GM19035 (cell line): ENCODE measurements at regions not wholly inside any gene's neighbourhood (a gene's known extent, or its start where the extent isn't known, plus 50 kb on each side); places are given as distances from the start of the nearest gene placed in this dataset.
"Not testable (repeated sequence)": the region's sequence is repeated elsewhere in the genome, so short reads cannot be mapped to it uniquely, and the experiment has no call there.

Source experiments
- ATAC-seq: cut with Tn5 transposase; IDR thresholded peaks from one replicate; pipeline ENCODE4 v1.9.1; 2021; ENCODE audit not compliant: unreplicated experiment

- not testable (repeated sequence) for ATAC-seq
Observed at GRCh38 chr13:109702030-109702597, 84.3 kb downstream of the IRS2 start.

DNA sequence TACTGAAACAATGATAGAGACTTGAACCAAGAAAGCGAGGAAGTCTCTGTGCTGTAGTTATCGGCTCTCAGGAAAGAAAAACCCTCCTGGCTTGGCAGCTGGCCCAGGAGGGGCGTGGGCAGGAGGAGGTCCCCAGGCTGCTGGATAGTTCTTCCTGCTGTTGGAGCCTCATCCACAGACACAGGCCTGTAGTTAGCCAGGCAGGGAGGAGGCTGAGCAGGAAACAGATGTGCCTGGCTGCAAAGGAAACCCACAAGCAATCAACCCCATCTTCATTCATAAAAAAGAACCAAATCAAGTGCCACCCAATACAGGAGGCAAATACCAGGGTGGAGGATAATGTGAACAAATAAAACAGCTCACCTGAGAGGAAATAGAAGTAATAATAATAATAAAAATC is 86.2 kb downstream of the IRS2 start:
- no peak for ATAC-seq

- no peak for ATAC-seq
Observed at GRCh38 chr13:109699628-109700071, 86.7 kb downstream of the IRS2 start.

DNA sequence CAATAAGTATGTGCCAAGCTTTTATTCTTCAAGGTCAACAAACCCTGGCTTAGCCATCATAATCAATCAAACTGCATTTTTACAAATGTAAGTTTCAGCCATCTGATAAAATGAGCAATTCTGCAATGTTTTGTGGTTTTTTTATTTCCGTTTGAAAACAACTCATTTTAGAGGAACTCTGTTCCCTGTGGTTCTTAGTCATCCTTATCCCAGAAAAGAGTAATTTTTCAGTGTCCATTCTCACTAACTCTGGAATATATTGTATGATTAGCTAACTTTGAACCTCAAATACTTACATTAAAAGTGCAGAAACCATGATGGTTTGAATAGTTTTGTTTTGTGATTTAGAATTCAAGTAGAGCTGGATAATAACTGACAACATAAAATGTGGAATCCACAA is 87.6 kb downstream of the IRS2 start:
- ATAC-seq = no peak

GRCh38 chr13:109697936-109698335 is 88.4 kb downstream of the IRS2 start:
- no peak for ATAC-seq

DNA sequence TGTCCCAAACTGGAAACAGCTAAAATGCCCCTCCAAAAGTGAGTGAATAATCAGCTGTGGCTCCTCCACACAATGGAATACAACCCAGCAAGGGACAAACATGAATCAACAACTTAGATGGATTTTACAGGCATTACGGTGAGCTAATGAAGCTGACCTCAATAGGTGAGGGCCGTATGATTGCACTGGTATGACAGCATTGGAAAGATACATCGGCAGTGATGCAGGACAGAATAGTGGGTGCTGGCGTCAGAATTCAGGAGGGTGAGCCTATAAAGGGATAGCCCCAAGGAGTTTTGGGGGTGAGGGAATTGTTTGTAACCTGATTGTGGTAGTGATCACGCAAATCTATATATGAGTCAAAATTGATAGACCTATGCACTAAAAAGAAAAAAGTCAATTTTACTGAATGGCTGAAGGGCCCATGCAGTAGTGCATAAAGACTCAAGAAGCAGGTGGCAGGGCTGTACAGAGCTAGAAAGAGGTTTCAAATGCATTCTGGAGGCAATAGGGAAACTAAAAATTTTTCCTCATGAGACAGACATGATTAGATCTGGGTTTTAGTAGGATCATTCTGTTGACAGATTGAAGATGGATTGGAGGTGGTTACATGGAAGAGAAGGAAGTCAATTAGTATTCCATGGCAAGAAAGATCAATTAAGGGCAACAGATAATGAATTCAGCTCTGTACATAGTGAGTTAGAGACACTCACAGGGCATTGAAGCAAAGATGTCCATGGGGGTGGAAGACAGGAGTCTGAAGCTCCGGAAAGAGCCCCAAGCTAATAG is 90.8 kb downstream of the IRS2 start:
- ATAC-seq = no peak

GRCh38 chr13:109694972-109695371 is 91.4 kb downstream of the IRS2 start:
- ATAC-seq = no peak

DNA sequence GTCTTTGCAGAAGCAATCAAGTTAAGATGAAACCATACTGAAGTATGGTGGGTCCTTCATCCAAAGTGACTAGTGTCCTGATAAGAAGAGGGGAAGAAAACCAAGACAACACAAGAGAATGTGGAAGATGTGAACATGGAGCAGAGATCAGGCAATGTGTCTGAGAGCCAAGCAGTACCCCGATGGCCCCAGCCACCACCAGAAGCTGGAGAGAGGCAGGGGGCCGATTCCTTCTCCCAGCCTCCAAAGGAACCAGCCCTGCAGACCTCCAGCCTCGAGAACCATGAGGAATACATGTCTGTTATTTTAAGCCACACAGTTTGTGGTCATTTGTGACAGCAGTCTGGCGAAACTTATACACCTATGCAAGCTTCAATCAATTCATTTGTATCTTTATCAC is 93.2 kb downstream of the IRS2 start:
- no peak for ATAC-seq

GRCh38 chr13:109691689-109692088 is 94.7 kb downstream of the IRS2 start:
- no peak for ATAC-seq

- ATAC-seq = no peak
Observed at GRCh38 chr13:109687559-109688448, 98.6 kb downstream of the IRS2 start.

DNA sequence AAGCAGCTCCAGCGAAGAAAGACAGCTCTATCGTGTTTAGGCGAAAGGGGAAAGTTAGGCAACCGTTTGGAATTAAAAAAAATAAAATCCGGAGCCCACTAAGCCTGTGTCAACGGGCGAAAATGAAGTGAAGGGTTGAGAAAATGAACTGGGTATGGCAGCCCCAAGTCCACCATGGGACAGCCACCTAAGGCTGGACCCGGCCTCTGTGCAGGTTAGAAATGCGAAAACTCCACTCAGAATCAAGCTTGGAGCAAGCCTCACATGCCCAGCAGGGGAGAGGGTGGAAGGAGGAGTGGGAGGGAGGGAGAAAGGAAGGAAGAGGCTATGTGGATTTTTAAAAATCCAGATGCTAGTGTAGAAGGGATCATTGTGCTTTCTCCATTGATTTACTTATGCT is 101.2 kb downstream of the IRS2 start:
- ATAC-seq = no peak

- no peak for ATAC-seq
Observed at GRCh38 chr13:109684824-109685202, 101.6 kb downstream of the IRS2 start.

GRCh38 chr13:109684084-109684823 is 102.1 kb downstream of the IRS2 start:
- no peak for ATAC-seq

DNA sequence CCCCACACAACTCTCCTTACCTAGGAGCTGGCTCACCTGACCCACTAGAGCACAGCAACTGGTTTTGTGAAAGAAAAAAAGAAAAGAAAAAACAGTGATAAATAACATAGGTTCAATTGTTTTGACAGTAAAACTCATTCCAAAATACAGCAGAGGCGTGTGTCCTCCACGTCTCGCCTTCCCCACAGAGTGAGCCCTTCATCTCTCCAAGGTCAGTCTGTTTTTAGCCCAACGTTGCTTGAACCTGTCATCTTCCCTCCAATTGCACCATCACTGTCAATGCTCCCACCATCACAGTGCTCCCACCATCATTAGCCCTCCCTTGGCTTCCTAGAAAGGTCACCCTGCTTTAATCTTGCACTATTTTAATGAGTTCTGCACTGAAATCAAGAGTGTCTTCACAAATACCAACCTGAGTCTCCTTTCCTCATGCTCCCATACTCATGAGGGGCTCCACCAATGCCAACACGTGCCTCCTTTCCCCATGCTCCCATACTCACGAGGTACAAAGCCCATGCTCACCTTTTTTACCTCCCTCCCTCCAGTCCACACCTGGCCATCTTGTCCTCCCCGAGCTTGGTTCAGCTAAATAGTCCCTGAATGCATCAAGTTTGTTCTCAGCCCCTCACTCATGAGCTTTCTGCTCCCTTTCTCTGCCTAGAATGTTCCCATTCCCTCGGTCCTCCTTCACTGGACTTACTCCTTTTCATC is 103.7 kb downstream of the IRS2 start:
- no peak for ATAC-seq

GRCh38 chr13:109680930-109681329 is 105.5 kb downstream of the IRS2 start:
- ATAC-seq = no peak

DNA sequence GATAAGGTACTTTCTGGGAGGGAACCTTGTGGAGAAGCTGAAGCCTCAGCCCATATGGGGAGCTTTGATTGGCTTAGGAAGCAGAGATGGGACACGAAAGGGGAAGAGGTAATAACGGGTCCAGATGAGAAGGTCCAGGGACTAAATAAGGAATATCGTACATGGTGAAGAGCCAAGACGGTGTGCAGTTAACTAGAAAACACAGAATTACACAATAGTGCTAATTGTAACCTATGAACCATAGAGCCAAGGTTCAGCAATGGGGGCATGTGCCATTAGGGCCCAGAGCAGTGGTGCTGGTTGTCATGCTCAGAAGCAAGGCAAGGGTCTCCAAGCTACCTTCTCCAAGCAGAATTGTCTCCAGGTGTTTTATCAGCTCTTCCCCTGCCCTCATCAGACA is 106.1 kb downstream of the IRS2 start:
- no peak for ATAC-seq

DNA sequence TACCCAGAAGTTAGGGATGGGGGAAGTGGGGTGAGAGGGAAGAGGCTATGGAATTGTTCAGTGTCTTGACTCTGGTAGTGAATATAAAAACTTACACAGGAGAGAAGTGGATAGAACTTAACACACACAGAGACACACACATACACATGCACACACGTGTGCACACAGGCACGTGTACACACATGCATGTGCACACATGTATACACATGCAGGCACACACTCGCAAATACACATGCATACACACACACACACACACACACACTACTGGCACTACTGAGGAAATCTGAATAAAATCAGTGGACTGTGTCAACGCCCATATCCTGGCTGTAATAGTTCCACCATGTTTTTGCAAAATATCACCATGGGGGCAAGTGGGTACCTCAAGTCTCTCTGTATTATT is 107.9 kb downstream of the IRS2 start:
- no peak for ATAC-seq

GRCh38 chr13:109677206-109677605 is 109.2 kb downstream of the IRS2 start:
- no peak for ATAC-seq

- no peak for ATAC-seq
Observed at GRCh38 chr13:109673477-109673876, 112.9 kb downstream of the IRS2 start.

DNA sequence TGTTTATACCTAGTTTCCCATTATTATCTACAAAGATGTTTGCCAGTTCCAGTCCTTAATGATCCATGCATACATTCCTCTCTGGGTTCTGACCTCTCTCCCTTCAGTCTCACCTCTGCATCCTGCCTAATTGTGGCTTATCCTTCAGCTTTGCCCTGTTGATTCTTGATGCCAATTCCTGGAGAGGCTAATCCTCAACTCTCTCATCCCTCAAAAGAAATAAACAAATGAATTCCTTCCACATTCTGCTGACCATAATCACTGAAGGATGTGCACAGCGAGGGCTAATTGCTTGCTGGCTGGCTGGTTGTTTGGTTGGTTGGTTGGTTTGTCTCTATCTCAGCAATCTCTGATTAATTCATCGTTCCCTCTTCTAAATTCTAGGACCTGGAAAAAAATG is 113.8 kb downstream of the IRS2 start:
- no peak for ATAC-seq

DNA sequence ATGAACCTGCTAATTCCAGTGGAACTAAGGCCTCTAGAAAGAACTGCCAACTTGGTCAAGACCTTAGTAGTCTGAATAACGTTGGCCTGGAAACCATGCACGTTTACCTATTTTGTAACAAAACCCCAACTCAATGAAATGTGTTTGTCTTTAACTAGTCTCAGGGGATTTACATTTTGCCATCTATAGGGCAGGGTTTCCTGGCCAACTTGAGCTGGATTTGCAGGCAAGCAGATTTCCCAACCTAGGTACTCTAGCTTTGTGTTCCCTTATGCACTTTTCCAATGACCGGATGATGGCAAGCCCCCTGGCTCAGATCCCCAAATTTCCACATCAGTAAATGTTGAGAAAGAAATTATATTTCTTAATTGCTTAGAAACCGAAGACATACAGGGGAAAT is 114.5 kb downstream of the IRS2 start:
- no peak for ATAC-seq
